Hepatocyte (in vitro differentiated cells): ENCODE measurements at regions not wholly inside any gene's neighbourhood (a gene's known extent, or its start where the extent isn't known, plus 50 kb on each side); places are given as distances from the start of the nearest gene placed in this dataset.
"Not testable (repeated sequence)": the region's sequence is repeated elsewhere in the genome, so short reads cannot be mapped to it uniquely, and the experiment has no call there.

Source experiments
- DNase-seq: peaks from one replicate; pipeline ENCODE4 v3.0.0-alpha.2; 2016; ENCODE audit warnings: low spot score
- H2AFZ ChIP-seq: fragments of 200-600 bp; sonication (generic); 2 replicates; pipeline ENCODE4 v1.6.0; 2016; ENCODE audit warnings: antibody characterized with exemption, mild to moderate bottlenecking
- H3K27ac ChIP-seq: fragments of 200-600 bp; sonication (generic); 2 replicates; pipeline ENCODE4 v1.5.1; 2016; ENCODE audit warnings: mild to moderate bottlenecking
- H3K27me3 ChIP-seq: fragments of 200-600 bp; sonication (generic); 2 replicates; pipeline ENCODE4 v1.6.1; 2016
- H3K36me3 ChIP-seq: fragments of 200-600 bp; sonication (generic); replicated peaks from 2 replicates; pipeline ENCODE4 v1.5.1; 2016; ENCODE audit warnings: low read depth; ENCODE audit not compliant: insufficient read depth
- H3K4me1 ChIP-seq: fragments of 200-600 bp; sonication (generic); 2 replicates; pipeline ENCODE4 v1.5.1; 2016; ENCODE audit warnings: mild to moderate bottlenecking, moderate library complexity; ENCODE audit not compliant: insufficient read depth
- H3K4me2 ChIP-seq: fragments of 200-600 bp; sonication (generic); 2 replicates; pipeline ENCODE4 v1.6.0; 2016
- H3K4me3 ChIP-seq: fragments of 200-600 bp; sonication (generic); 2 replicates; pipeline ENCODE4 v1.5.1; 2016; ENCODE audit warnings: mild to moderate bottlenecking
- H3K79me2 ChIP-seq: fragments of 200-600 bp; sonication (generic); 2 replicates; pipeline ENCODE4 v1.6.0; 2017; ENCODE audit warnings: mild to moderate bottlenecking
- H3K9me2 ChIP-seq: fragments of 200-600 bp; sonication (generic); replicated peaks from 2 replicates; pipeline ENCODE4 v1.6.0; 2017; ENCODE audit warnings: mild to moderate bottlenecking; ENCODE audit not compliant: insufficient read depth
- H3K9me3 ChIP-seq: fragments of 200-600 bp; sonication (generic); 2 replicates; pipeline ENCODE4 v1.5.1; 2016; ENCODE audit warnings: low read depth, mild to moderate bottlenecking
- H4K20me1 ChIP-seq: fragments of 200-600 bp; sonication (generic); 2 replicates; pipeline ENCODE4 v1.6.0; 2016; ENCODE audit warnings: mild to moderate bottlenecking; ENCODE audit not compliant: insufficient read depth, poor library complexity, severe bottlenecking
- CTCF ChIP-seq: fragments of 200-600 bp; sonication (generic); IDR thresholded peaks from 2 replicates; pipeline ENCODE4 v1.5.1; 2016; ENCODE audit warnings: antibody characterized with exemption, mild to moderate bottlenecking; ENCODE audit not compliant: poor library complexity
- EZH2 ChIP-seq: fragments of 200-600 bp; sonication (generic); IDR thresholded peaks from 2 replicates; pipeline ENCODE4 v1.6.1; 2016; ENCODE audit warnings: antibody characterized with exemption, mild to moderate bottlenecking, borderline replicate concordance
- EZH2phosphoT487 ChIP-seq: fragments of 200-600 bp; sonication (generic); IDR thresholded peaks from one replicate; pipeline ENCODE4 v1.6.1; 2018; ENCODE audit warnings: antibody characterized with exemption, mild to moderate bottlenecking, low read depth, moderate library complexity; ENCODE audit not compliant: unreplicated experiment, severe bottlenecking
- WGBS: methylation state at CpG from one replicate; pipeline ENCODE4 v1.1.6; 2016; ENCODE audit warnings: low lambda C conversion rate; ENCODE audit errors: missing lambda C conversion rate; 5-methylcytosine and 5-hydroxymethylcytosine counted together

- Histone ChIP-seq H3K79me2 (no peaks in the 10 kb centered on the region), H3K4me1 (no peaks in the 10 kb centered on the region), H3K36me3 (no peaks in the 10 kb centered on the region), H3K9me3 (no peaks in the 10 kb centered on the region), H3K27me3 (no peaks in the 10 kb centered on the region), H3K4me3 (no peak overlapping the region), H4K20me1 (no peaks in the 10 kb centered on the region), H3K27ac (no peak overlapping the region), H3K9me2 (no peaks in the 10 kb centered on the region), H2AFZ (no peak overlapping the region), H3K4me2 (no peak overlapping the region)
- no peak for DNase-seq
- WGBS, result 61% methylated on average over 2 of the region's 2 CpGs
- TF ChIP-seq CTCF (no peak), EZH2 (no peak), EZH2phosphoT487 (no peak)
These were observed 173.7 kb downstream of the PHF2 start for GRCh38 chr9:93750045-93750444.

DNA sequence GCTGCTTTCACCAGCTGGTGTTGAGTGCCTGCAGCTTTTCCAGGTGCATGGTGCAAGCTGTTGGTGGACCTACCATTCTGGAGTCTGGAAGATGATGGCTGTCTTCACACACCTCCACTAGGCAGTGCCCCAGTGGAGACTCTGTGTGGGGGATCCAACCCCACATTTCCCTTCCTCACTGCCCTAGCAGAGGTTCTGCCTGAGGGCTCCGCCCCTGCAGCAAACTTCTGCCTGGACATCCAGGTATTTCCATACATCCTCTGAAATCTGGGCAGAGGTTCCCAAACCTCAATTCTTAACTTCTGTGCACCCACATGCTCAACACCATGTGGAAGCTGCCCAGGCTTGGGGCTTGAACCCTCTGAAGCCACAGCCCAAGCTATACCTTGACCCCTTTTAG is 172.4 kb downstream of the PHF2 start:
- 88% methylated on average over 1 of the region's 1 CpG for WGBS
- not testable (repeated sequence) for H3K4me2 ChIP-seq, DNase-seq, H3K9me2 ChIP-seq, H4K20me1 ChIP-seq, H3K36me3 ChIP-seq, H3K4me1 ChIP-seq, H3K27ac ChIP-seq, H2AFZ ChIP-seq, H3K4me3 ChIP-seq, H3K9me3 ChIP-seq, H3K27me3 ChIP-seq, H3K79me2 ChIP-seq

DNA sequence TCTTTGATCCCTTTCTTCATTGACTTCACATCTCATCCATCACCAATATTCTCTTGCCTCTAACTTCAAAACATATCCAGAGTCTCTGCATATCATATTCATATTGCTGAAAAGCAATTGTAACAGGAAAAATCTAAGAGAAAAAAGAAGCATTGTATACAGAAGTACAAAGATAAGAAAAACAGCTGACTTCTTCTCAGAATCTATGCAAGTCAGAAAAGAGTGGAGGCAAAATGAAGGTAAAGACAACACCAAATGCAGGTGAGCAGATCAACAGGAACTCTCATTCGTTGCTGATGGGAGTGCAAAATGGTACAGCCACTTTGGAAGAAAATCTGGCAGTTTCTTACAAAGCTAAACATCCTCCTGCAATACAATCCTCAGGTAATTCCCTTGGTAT is 155.6 kb downstream of the PHF2 start:
- peaks cover 15% of the 10 kb centered on the region for H3K9me3 ChIP-seq
- TF ChIP-seq EZH2 (no peak), CTCF (no peak), EZH2phosphoT487 (no peak)
- H3K79me2 ChIP-seq, result no peaks in the 10 kb centered on the region
- no peaks in the 10 kb centered on the region for H3K4me1 ChIP-seq
- DNase-seq, result no peak
- H3K9me2 ChIP-seq, result no peaks in the 10 kb centered on the region
- H3K4me3 ChIP-seq, result no peak overlapping the region
- no peaks in the 10 kb centered on the region for H3K27me3 ChIP-seq
- no peak overlapping the region for H2AFZ ChIP-seq
- H4K20me1 ChIP-seq, result no peaks in the 10 kb centered on the region
- 54% methylated on average over 1 of the region's 1 CpG for WGBS
- no peak overlapping the region for H3K27ac ChIP-seq
- no peaks in the 10 kb centered on the region for H3K36me3 ChIP-seq
- H3K4me2 ChIP-seq, result no peak overlapping the region

- no peaks in the 10 kb centered on the region for H4K20me1 ChIP-seq
- H3K79me2 ChIP-seq, result no peaks in the 10 kb centered on the region
- peak overlapping the region; percentile 32 for H3K4me2 ChIP-seq
- WGBS, result 48% methylated on average over 8 of the region's 8 CpGs
- no peaks in the 10 kb centered on the region for H3K27me3 ChIP-seq
- H3K9me3 ChIP-seq, result peaks cover 15% of the 10 kb centered on the region
- H3K27ac ChIP-seq, result peak overlapping the region; percentile 77
- H3K4me3 ChIP-seq, result no peak overlapping the region
- TF ChIP-seq EZH2phosphoT487 (no peak), EZH2 (no peak), CTCF (no peak)
- no peaks in the 10 kb centered on the region for H3K9me2 ChIP-seq
- H2AFZ ChIP-seq, result no peak overlapping the region
- no peak for DNase-seq
- H3K4me1 ChIP-seq, result no peaks in the 10 kb centered on the region
- H3K36me3 ChIP-seq, result no peaks in the 10 kb centered on the region
These were observed 154.3 kb downstream of the PHF2 start for GRCh38 chr9:93730648-93731047.
